ENCODE measurements at regions not wholly inside any gene's neighbourhood (a gene's known extent, or its start where the extent isn't known, plus 50 kb on each side); places are given as distances from the start of the nearest gene placed in this dataset.

GRCh38 chr15:69955240-69955894, 142.3 kb downstream of the TLE3 start:
- no peaks in the 10 kb centered on the region for H3K4me1 ChIP-seq (ENCODE audit: control insufficient read depth in 4 of 4, insufficient read depth in 4 of 4, low read length in 3 of 4)
- H3K4me3 ChIP-seq (ENCODE audit: low read depth in 1 of 3, low read length in 3 of 3), result no peak overlapping the region
- TF ChIP-seq FOXA1 (IDR thresholded peaks at IDR 0.05) (no peak), REST (IDR thresholded peaks at IDR 0.05) (no peak), MAX (IDR thresholded peaks at IDR 0.05) (no peak), EGR1 (IDR thresholded peaks at IDR 0.05; ENCODE audit: low read depth in 2 of 2) (no peak), HNF4G (IDR thresholded peaks at IDR 0.05) (no peak), NR2F2 (IDR thresholded peaks at IDR 0.05) (no peak), CTCF (IDR thresholded peaks at IDR 0.05; ENCODE audit: low read depth, low read length, missing input control) (no peak), FOXA2 (IDR thresholded peaks at IDR 0.05) (no peak), HNF4A (conservative IDR thresholded peaks at IDR 0.05) (no peak), SP1 (IDR thresholded peaks at IDR 0.05) (no peak), ZBTB33 (IDR thresholded peaks at IDR 0.05) (no peak), YY1 (IDR thresholded peaks at IDR 0.05) (no peak), JUND (IDR thresholded peaks at IDR 0.05) (no peak), TAF1 (conservative IDR thresholded peaks at IDR 0.05) (no peak), RXRA (IDR thresholded peaks at IDR 0.05) (no peak), RAD21 (IDR thresholded peaks at IDR 0.05) (no peak), GABPA (IDR thresholded peaks at IDR 0.05 in 1 of 2, conservative IDR thresholded peaks at IDR 0.05 in 1 of 2) (no peak), ATF3 (IDR thresholded peaks at IDR 0.05) (no peak)
- no peaks in the 10 kb centered on the region for H3K36me3 ChIP-seq (ENCODE audit: control insufficient read depth in 4 of 4, insufficient read depth in 3 of 4, low read depth in 1 of 4, low read length in 3 of 4)
- H3K27me3 ChIP-seq (ENCODE audit: control insufficient read depth in 4 of 4, insufficient read depth in 4 of 4, low read length in 3 of 4), result no peaks in the 10 kb centered on the region
- WGBS, result 70% methylated on average over 9 of the region's 9 CpGs
- H3K27ac ChIP-seq (ENCODE audit: low read depth in 1 of 2, low read length in 2 of 2), result no peak overlapping the region
- no peak overlapping the region for H3K9ac ChIP-seq (ENCODE audit: low read depth in 1 of 2, low read length in 2 of 2)
- H3K9me3 ChIP-seq (ENCODE audit: control insufficient read depth in 4 of 4, low read length in 3 of 4), result no peaks in the 10 kb centered on the region
- no peak for DNase-seq (ENCODE audit: low spot score)

All from liver (tissue), 8 donors.